H1 (cell line): ENCODE measurements at regions not wholly inside any gene's neighbourhood (a gene's known extent, or its start where the extent isn't known, plus 50 kb on each side); places are given as distances from the start of the nearest gene placed in this dataset.

Experiments used
- NRF1 ChIP-seq: IDR thresholded peaks from 2 replicates; pipeline ENCODE4 v1.6.1; 2011; ENCODE audit warnings: mild to moderate bottlenecking, low read depth, low read length, improper control_type of control experiment
- POLR2AphosphoS5 ChIP-seq: IDR thresholded peaks from 2 replicates; pipeline ENCODE4 v1.6.1; 2011; ENCODE audit warnings: low read depth, low read length
- RXRA ChIP-seq: IDR thresholded peaks from 2 replicates; pipeline ENCODE4 v1.6.1; 2011; ENCODE audit warnings: low read depth, mild to moderate bottlenecking, low read length, moderate library complexity; ENCODE audit not compliant: insufficient read depth
- TF ChIP-seq, protein P1 (sequence below), 3 experiments: IDR thresholded peaks; 1 replicate in 2 of 3; 2 replicates in 1 of 3; pipeline versions ENCODE4 v1.5.1 to v1.6.1; 2011; ENCODE audit warnings: low read length in 3 of 3, mild to moderate bottlenecking in 3 of 3, inconsistent platforms in 2 of 3, low read depth in 1 of 3, moderate library complexity in 1 of 3; ENCODE audit not compliant: insufficient read depth in 1 of 3; ENCODE audit errors: control extremely low read depth in 1 of 3

DNA sequence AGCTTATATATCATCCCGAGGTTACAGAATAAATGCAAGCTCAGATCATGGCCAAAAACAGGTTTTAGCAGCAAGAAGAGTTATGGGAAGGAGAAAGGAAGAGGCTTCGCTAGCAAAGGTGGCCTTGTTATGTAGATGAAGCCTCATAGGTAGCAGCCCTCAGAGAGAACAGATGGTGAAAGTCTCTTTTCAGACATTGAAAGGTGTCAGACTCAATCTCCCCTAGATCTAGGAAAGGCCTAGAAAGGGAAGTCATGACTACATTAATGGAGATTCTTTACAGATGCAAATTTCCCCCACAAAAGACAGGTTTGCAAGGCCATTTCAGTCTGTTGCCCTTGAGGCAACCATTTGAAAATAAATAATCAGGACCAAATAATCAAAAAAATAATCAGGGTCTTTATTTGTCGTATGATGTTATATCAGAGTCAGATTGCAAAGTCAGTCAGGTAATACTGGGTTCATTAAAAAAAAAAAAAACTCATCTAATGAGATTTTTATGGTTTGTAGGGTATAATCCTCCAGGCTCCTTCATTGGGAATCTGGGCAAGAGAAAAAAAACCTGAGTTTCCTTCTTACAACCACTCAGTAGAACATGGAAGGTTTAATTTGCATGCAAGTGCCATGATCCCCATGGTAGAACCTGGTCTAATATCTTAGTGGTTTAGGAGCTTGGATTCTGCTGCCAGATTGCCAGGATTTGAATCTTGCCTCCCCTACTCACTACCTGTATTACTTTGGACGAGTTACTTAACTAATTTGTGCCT lies 50.8 kb upstream of the HTR2A start:
- TF ChIP-seq POLR2AphosphoS5, result no peak
- no peak for TF ChIP-seq RXRA
- TF ChIP-seq NRF1, result no peak
- TF ChIP-seq, protein P1, sequence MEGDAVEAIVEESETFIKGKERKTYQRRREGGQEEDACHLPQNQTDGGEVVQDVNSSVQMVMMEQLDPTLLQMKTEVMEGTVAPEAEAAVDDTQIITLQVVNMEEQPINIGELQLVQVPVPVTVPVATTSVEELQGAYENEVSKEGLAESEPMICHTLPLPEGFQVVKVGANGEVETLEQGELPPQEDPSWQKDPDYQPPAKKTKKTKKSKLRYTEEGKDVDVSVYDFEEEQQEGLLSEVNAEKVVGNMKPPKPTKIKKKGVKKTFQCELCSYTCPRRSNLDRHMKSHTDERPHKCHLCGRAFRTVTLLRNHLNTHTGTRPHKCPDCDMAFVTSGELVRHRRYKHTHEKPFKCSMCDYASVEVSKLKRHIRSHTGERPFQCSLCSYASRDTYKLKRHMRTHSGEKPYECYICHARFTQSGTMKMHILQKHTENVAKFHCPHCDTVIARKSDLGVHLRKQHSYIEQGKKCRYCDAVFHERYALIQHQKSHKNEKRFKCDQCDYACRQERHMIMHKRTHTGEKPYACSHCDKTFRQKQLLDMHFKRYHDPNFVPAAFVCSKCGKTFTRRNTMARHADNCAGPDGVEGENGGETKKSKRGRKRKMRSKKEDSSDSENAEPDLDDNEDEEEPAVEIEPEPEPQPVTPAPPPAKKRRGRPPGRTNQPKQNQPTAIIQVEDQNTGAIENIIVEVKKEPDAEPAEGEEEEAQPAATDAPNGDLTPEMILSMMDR (IDR thresholded peaks at IDR 0.05; ENCODE audit: control extremely low read depth in 1 of 3, insufficient read depth in 1 of 3, low read depth in 1 of 3, low read length in 3 of 3), result no peak
